ENCODE measurements at regions not wholly inside any gene's neighbourhood (a gene's known extent, or its start where the extent isn't known, plus 50 kb on each side); places are given as distances from the start of the nearest gene placed in this dataset.
A peak's percentile ranks its signal among the peaks of the same experiment; 100 is the strongest.

DNA sequence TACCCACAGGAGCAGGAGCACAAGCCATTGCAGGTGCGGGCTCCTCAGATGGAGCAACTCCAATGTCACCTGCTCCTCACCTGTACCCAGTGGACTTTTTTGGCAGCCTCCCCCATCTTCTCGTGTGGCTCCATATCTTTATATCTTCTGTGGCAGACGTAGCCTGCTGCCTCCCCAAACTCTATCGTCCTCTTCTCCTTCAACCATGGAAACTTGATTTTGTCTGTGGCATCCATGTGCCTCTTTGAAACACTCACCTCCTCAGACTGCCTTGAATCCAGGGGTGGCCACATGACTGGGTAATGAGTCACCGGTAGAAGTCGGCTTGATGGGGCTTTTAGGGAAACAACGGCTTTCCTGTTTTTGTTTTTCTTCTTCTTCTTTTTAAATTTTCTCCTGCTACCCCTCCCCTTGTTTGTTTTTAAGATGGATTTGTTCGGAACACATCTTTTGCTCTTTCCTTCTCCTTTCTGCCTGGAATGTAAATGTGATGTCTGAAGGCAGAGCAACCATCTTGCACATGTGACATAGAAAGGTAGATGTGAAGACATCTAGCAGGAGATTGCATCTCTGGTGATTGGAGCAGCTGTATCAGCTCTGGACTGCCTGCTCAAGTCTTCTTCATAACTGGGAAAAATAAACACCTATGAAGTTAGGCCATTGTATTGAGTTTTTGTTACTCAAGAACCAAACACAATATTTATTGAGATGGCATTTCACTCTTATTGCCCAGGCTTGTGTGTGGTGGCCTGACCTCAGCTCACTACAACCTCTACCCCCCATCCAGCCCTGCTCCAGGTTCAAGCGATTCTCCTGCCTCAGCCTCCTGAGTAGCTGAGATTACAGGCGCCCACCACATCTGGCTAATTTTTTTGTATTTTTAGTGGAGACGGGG is 69.9 kb upstream of the DDR1 start:
- peak; percentile 66 to 76; a peak in 5 of 6 replicates for ATAC-seq
- TF ChIP-seq GATA3 (IDR thresholded peaks at IDR 0.05; ENCODE audit: borderline replicate concordance) (no peak), FOXS1 (CRISPR knock-in tag; IDR thresholded peaks at IDR 0.05) (0 out of 2 replicates have a peak, but pooled peaks have one; percentile 33), CBX2 (IDR thresholded peaks at IDR 0.05; ENCODE audit: borderline replicate concordance, low read depth) (no peak), RNF2 (IDR thresholded peaks at IDR 0.05; ENCODE audit: borderline replicate concordance, low read depth) (no peak), HEYL (CRISPR knock-in tag; IDR thresholded peaks at IDR 0.05) (no peak), JUNB (IDR thresholded peaks at IDR 0.05) (peak; percentile 35; the same call in 1 of the 2 replicates), EP300 (IDR thresholded peaks at IDR 0.05) (no peak), RFX5 (IDR thresholded peaks at IDR 0.05) (no peak), EHF (CRISPR knock-in tag; IDR thresholded peaks at IDR 0.05) (no peak; the same call in 1 of the 2 replicates), KDM5A (IDR thresholded peaks at IDR 0.05) (no peak), FOSL2 (IDR thresholded peaks at IDR 0.05) (peak; percentile 28; the same call in 1 of the 2 replicates), FOSL2 (CRISPR knock-in tag; IDR thresholded peaks at IDR 0.05) (peak; percentile 82), ZNF302 (CRISPR knock-in tag; IDR thresholded peaks at IDR 0.05) (no peak), BHLHE40 (IDR thresholded peaks at IDR 0.05; ENCODE audit: low read depth, low read length) (no peak)
- TF ChIP-seq, protein P1, sequence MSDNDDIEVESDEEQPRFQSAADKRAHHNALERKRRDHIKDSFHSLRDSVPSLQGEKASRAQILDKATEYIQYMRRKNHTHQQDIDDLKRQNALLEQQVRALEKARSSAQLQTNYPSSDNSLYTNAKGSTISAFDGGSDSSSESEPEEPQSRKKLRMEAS (IDR thresholded peaks at IDR 0.05): peak; percentile 76
- TF ChIP-seq, protein P2, sequence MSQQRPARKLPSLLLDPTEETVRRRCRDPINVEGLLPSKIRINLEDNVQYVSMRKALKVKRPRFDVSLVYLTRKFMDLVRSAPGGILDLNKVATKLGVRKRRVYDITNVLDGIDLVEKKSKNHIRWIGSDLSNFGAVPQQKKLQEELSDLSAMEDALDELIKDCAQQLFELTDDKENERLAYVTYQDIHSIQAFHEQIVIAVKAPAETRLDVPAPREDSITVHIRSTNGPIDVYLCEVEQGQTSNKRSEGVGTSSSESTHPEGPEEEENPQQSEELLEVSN (IDR thresholded peaks at IDR 0.05; ENCODE audit: borderline replicate concordance, low read depth): peak; percentile 50; the same call in 1 of the 2 replicates
- TF ChIP-seq, protein P3, sequence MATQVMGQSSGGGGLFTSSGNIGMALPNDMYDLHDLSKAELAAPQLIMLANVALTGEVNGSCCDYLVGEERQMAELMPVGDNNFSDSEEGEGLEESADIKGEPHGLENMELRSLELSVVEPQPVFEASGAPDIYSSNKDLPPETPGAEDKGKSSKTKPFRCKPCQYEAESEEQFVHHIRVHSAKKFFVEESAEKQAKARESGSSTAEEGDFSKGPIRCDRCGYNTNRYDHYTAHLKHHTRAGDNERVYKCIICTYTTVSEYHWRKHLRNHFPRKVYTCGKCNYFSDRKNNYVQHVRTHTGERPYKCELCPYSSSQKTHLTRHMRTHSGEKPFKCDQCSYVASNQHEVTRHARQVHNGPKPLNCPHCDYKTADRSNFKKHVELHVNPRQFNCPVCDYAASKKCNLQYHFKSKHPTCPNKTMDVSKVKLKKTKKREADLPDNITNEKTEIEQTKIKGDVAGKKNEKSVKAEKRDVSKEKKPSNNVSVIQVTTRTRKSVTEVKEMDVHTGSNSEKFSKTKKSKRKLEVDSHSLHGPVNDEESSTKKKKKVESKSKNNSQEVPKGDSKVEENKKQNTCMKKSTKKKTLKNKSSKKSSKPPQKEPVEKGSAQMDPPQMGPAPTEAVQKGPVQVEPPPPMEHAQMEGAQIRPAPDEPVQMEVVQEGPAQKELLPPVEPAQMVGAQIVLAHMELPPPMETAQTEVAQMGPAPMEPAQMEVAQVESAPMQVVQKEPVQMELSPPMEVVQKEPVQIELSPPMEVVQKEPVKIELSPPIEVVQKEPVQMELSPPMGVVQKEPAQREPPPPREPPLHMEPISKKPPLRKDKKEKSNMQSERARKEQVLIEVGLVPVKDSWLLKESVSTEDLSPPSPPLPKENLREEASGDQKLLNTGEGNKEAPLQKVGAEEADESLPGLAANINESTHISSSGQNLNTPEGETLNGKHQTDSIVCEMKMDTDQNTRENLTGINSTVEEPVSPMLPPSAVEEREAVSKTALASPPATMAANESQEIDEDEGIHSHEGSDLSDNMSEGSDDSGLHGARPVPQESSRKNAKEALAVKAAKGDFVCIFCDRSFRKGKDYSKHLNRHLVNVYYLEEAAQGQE (IDR thresholded peaks at IDR 0.05): no peak
- TF ChIP-seq, protein P4, sequence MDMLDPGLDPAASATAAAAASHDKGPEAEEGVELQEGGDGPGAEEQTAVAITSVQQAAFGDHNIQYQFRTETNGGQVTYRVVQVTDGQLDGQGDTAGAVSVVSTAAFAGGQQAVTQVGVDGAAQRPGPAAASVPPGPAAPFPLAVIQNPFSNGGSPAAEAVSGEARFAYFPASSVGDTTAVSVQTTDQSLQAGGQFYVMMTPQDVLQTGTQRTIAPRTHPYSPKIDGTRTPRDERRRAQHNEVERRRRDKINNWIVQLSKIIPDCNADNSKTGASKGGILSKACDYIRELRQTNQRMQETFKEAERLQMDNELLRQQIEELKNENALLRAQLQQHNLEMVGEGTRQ (IDR thresholded peaks at IDR 0.05): peak; percentile 67
- TF ChIP-seq, protein P5, sequence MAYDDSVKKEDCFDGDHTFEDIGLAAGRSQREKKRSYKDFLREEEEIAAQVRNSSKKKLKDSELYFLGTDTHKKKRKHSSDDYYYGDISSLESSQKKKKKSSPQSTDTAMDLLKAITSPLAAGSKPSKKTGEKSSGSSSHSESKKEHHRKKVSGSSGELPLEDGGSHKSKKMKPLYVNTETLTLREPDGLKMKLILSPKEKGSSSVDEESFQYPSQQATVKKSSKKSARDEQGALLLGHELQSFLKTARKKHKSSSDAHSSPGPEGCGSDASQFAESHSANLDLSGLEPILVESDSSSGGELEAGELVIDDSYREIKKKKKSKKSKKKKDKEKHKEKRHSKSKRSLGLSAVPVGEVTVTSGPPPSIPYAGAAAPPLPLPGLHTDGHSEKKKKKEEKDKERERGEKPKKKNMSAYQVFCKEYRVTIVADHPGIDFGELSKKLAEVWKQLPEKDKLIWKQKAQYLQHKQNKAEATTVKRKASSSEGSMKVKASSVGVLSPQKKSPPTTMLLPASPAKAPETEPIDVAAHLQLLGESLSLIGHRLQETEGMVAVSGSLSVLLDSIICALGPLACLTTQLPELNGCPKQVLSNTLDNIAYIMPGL (CRISPR knock-in tag; IDR thresholded peaks at IDR 0.05; ENCODE audit: borderline replicate concordance): no peak
- TF ChIP-seq, protein P6, sequence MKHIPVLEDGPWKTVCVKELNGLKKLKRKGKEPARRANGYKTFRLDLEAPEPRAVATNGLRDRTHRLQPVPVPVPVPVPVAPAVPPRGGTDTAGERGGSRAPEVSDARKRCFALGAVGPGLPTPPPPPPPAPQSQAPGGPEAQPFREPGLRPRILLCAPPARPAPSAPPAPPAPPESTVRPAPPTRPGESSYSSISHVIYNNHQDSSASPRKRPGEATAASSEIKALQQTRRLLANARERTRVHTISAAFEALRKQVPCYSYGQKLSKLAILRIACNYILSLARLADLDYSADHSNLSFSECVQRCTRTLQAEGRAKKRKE (CRISPR knock-in tag; IDR thresholded peaks at IDR 0.05; ENCODE audit: low read depth): 0 out of 2 replicates have a peak, but pooled peaks have one; percentile 41
- H3K4me1 ChIP-seq: peaks cover 58% of the 10 kb centered on the region
- peak overlapping the region; percentile 55 for H3K4me2 ChIP-seq
- no peak overlapping the region for H3K4me3 ChIP-seq
- peak; percentile 49 to 60 for DNase-seq (ENCODE audit: low read depth in 1 of 2, low spot score in 1 of 2)
- CTCF ChIA-PET: interaction anchor here (0.9 kb wide), 1 partner anchor 41 kb away, joined by 3 read pairs; no protein-coding TSS in a partner anchor
- FAIRE-seq: no peak
- POLR2A ChIA-PET: interaction anchor here (0.6 kb wide), 1 partner anchor 80 kb away, joined by 3 read pairs; no protein-coding TSS in a partner anchor
- 45% methylated on average over 11 of the region's 11 CpGs for WGBS (ENCODE audit: missing lambda C conversion rate)
- peak overlapping the region; percentile 77 to 90 for H3K27ac ChIP-seq
- H3K9me3 ChIP-seq: no peaks in the 10 kb centered on the region

All from A549 (cell line).